Karpas-422 (cell line): ENCODE measurements at regions not wholly inside any gene's neighbourhood (a gene's known extent, or its start where the extent isn't known, plus 50 kb on each side); places are given as distances from the start of the nearest gene placed in this dataset.

ENCODE experiments used
- DNase-seq: peaks from one replicate; pipeline ENCODE4 v3.0.0-alpha.2; 2015
- H2AFZ ChIP-seq: fragments of 200-600 bp; sonication (generic); 2 replicates; pipeline ENCODE4 v1.6.1; 2014; ENCODE audit warnings: antibody characterized with exemption, low read length, mixed read lengths
- H3K27ac ChIP-seq: fragments of 200-600 bp; sonication (generic); 2 replicates; pipeline ENCODE4 v1.5.1; 2014; ENCODE audit warnings: mild to moderate bottlenecking, low read length, moderate library complexity
- H3K27me3 ChIP-seq: fragments of 200-600 bp; sonication (generic); 2 replicates; pipeline ENCODE4 v1.6.1; 2014; ENCODE audit warnings: low read length, mixed read lengths
- H3K36me3 ChIP-seq: fragments of 200-600 bp; sonication (generic); 2 replicates; pipeline ENCODE4 v1.6.1; 2014; ENCODE audit warnings: low read length, mixed read lengths; ENCODE audit not compliant: insufficient read depth
- H3K4me1 ChIP-seq: fragments of 200-600 bp; sonication (generic); 2 replicates; pipeline ENCODE4 v1.6.1; 2014; ENCODE audit warnings: mild to moderate bottlenecking, low read length, mixed read lengths
- H3K4me2 ChIP-seq: fragments of 200-600 bp; sonication (generic); 2 replicates; pipeline ENCODE4 v1.6.1; 2014; ENCODE audit warnings: low read length, low read depth, mild to moderate bottlenecking; ENCODE audit not compliant: poor library complexity, severe bottlenecking
- H3K4me3 ChIP-seq: fragments of 200-600 bp; sonication (generic); 2 replicates; pipeline ENCODE4 v1.5.1; 2014; ENCODE audit warnings: mild to moderate bottlenecking, antibody characterized with exemption, low read length, mixed read lengths
- H3K79me2 ChIP-seq: fragments of 200-600 bp; sonication (generic); 2 replicates; pipeline ENCODE4 v1.6.1; 2014; ENCODE audit warnings: mild to moderate bottlenecking, low read length, mixed read lengths
- H3K9ac ChIP-seq: fragments of 200-600 bp; sonication (generic); 2 replicates; pipeline ENCODE4 v1.6.0; 2014; ENCODE audit warnings: low read length
- H3K9me2 ChIP-seq: fragments of 200-600 bp; sonication (generic), shearing (Covaris generic); replicated peaks from 2 replicates; pipeline ENCODE4 v1.6.0; 2014; ENCODE audit warnings: mild to moderate bottlenecking, low read length, moderate library complexity; ENCODE audit not compliant: insufficient read depth
- H3K9me3 ChIP-seq: fragments of 300-700, 200-600 bp; sonication (generic); 2 replicates; pipeline ENCODE4 v1.6.1; 2014; ENCODE audit warnings: low read length, mixed read lengths
- H4K20me1 ChIP-seq: fragments of 200-600 bp; sonication (generic); 2 replicates; pipeline ENCODE4 v1.6.1; 2014; ENCODE audit warnings: mild to moderate bottlenecking, antibody characterized with exemption, low read length, low read depth; ENCODE audit not compliant: insufficient read depth

DNA sequence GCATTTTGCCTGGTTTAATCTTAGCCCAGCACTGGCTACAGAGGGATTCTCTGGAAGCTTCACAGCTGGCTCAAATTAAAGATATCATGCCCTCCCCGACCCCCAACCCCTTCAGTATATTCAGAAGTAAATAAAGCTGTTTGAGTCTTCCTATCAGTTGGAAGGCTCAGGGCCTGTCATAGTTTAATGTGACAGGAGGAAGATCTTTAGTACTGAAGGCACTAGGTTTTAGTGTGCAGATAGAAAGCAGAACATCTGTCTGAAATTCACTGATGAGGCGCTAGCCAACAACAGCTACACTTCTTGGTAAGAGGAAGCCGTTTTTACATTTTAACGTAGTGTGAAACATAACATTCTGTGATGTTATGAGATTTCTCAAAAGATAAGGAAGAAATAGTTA lies 969.1 kb upstream of the CDH2 start:
- Histone ChIP-seq H3K9ac (no peak overlapping the region), H2AFZ (no peak overlapping the region), H3K79me2 (no peaks in the 10 kb centered on the region), H3K4me3 (no peak overlapping the region), H3K36me3 (peaks cover 4% of the 10 kb centered on the region; the same call in 1 of the 2 replicates), H4K20me1 (no peaks in the 10 kb centered on the region), H3K27ac (no peak overlapping the region), H3K4me1 (no peaks in the 10 kb centered on the region), H3K27me3 (no peaks in the 10 kb centered on the region), H3K9me3 (peaks cover 21% of the 10 kb centered on the region), H3K9me2 (no peaks in the 10 kb centered on the region), H3K4me2 (no peak overlapping the region)
- no peak for DNase-seq

GRCh38 chr18:29140590-29140989 lies 963.7 kb upstream of the CDH2 start:
- peaks cover 4% of the 10 kb centered on the region; the same call in 1 of the 2 replicates for H3K36me3 ChIP-seq
- peaks cover 18% of the 10 kb centered on the region for H3K9me3 ChIP-seq
- H3K27me3 ChIP-seq = no peaks in the 10 kb centered on the region
- H3K4me2 ChIP-seq = no peak overlapping the region
- no peak overlapping the region for H2AFZ ChIP-seq
- H3K4me1 ChIP-seq = no peaks in the 10 kb centered on the region
- H3K4me3 ChIP-seq = no peak overlapping the region
- no peaks in the 10 kb centered on the region for H3K79me2 ChIP-seq
- no peak for DNase-seq
- no peak overlapping the region for H3K27ac ChIP-seq
- no peaks in the 10 kb centered on the region for H4K20me1 ChIP-seq
- no peaks in the 10 kb centered on the region for H3K9me2 ChIP-seq
- H3K9ac ChIP-seq = no peak overlapping the region

DNA sequence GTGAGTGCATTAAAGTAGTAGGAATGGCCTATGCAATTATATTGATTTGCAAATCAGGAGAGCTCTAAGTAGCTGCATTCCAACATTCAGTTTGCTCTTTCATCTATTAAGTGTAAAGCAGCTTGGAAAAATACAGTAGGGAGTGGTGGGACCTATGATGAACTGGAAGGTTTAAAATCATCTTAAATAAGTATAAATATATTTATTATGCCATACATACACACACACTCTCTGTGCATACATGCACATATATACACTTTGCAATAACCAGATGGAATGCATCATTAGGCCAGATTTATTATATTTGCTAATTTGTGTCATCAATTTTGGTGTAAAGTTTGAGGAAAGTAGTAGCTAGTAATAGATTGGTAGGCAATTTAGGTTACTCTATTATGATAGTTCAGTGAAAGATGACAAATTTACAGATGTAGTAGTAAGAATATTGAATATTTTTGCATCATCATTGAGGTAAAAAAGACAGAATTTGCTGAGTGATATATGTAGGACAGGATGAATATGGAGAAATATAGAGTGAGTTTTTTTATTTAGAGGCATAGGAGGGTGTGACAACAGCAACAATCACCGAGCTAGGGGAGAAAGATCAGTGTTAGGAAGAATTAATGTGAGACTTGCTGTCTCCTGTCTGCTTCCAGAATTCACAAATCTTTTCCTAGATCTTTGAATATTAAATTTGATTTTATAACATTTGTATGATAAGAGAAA lies 961.0 kb upstream of the CDH2 start:
- Histone ChIP-seq H3K4me2 (no peak overlapping the region), H3K36me3 (no peaks in the 10 kb centered on the region), H3K79me2 (no peaks in the 10 kb centered on the region), H3K27me3 (no peaks in the 10 kb centered on the region), H2AFZ (no peak overlapping the region), H3K4me3 (no peak overlapping the region), H3K4me1 (no peaks in the 10 kb centered on the region), H3K9me2 (no peaks in the 10 kb centered on the region), H3K9me3 (peaks cover 24% of the 10 kb centered on the region), H4K20me1 (no peaks in the 10 kb centered on the region), H3K27ac (no peak overlapping the region), H3K9ac (no peak overlapping the region)
- no peak for DNase-seq

- peaks cover 18% of the 10 kb centered on the region for H3K9me3 ChIP-seq
- H3K36me3 ChIP-seq = no peaks in the 10 kb centered on the region
- H3K27ac ChIP-seq = no peak overlapping the region
- H3K9ac ChIP-seq = no peak overlapping the region
- no peaks in the 10 kb centered on the region for H3K9me2 ChIP-seq
- H4K20me1 ChIP-seq = no peaks in the 10 kb centered on the region
- H2AFZ ChIP-seq = no peak overlapping the region
- H3K4me2 ChIP-seq = no peak overlapping the region
- no peaks in the 10 kb centered on the region for H3K79me2 ChIP-seq
- DNase-seq = no peak
- no peaks in the 10 kb centered on the region for H3K4me1 ChIP-seq
- no peak overlapping the region for H3K4me3 ChIP-seq
- H3K27me3 ChIP-seq = no peaks in the 10 kb centered on the region
Observed at GRCh38 chr18:29123706-29124530, 947.0 kb upstream of the CDH2 start.

DNA sequence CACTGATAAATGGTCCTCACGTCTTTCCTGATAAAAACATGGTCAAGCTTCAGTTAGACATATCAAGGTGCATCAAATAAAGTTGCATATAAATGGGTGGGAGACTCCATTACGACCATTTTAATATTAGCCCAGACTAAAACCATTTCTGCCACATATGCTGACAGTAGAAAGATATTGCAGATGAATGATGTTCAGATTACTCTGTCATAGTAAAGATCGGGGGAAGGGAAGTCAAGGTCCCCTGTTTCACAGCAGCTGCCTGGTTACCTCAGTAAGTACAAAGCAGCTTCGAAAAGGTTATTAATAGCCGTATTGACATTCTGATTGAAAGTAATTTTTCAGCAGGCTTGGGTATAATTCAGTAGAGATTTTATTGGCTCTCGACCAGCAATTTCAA lies 927.7 kb upstream of the CDH2 start:
- Histone ChIP-seq H3K36me3 (no peaks in the 10 kb centered on the region), H3K4me1 (no peaks in the 10 kb centered on the region), H3K4me2 (no peak overlapping the region), H3K27me3 (no peaks in the 10 kb centered on the region), H3K4me3 (no peak overlapping the region), H4K20me1 (no peaks in the 10 kb centered on the region), H3K27ac (no peak overlapping the region), H2AFZ (no peak overlapping the region), H3K9ac (no peak overlapping the region), H3K9me3 (peaks cover 48% of the 10 kb centered on the region), H3K9me2 (no peaks in the 10 kb centered on the region), H3K79me2 (no peaks in the 10 kb centered on the region)
- no peak for DNase-seq

DNA sequence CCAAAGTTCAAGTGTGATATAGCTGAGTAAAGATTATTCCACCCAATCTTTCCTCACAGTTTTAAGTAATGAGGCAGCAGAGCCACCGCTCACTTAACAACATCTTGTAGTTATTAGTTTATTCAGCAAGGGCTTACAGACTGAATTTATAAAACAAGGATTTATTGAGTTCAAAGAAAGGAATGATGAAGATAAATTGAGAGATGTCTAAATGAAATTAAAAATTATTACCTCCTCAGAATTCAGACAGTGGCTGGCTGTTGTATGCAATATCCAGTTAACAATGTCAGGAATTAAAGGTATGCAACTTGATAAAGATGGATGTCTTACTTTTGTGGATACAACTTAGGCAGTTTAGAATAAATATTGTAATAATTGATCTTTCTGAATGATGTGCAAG lies 927.3 kb upstream of the CDH2 start:
- no peak overlapping the region for H3K4me2 ChIP-seq
- H3K79me2 ChIP-seq = no peaks in the 10 kb centered on the region
- H4K20me1 ChIP-seq = no peaks in the 10 kb centered on the region
- H3K9me3 ChIP-seq = peaks cover 50% of the 10 kb centered on the region
- H3K27ac ChIP-seq = no peak overlapping the region
- H3K27me3 ChIP-seq = no peaks in the 10 kb centered on the region
- H3K9me2 ChIP-seq = no peaks in the 10 kb centered on the region
- H2AFZ ChIP-seq = no peak overlapping the region
- no peak overlapping the region for H3K9ac ChIP-seq
- DNase-seq = no peak
- no peak overlapping the region for H3K4me3 ChIP-seq
- H3K36me3 ChIP-seq = no peaks in the 10 kb centered on the region
- no peaks in the 10 kb centered on the region for H3K4me1 ChIP-seq

DNA sequence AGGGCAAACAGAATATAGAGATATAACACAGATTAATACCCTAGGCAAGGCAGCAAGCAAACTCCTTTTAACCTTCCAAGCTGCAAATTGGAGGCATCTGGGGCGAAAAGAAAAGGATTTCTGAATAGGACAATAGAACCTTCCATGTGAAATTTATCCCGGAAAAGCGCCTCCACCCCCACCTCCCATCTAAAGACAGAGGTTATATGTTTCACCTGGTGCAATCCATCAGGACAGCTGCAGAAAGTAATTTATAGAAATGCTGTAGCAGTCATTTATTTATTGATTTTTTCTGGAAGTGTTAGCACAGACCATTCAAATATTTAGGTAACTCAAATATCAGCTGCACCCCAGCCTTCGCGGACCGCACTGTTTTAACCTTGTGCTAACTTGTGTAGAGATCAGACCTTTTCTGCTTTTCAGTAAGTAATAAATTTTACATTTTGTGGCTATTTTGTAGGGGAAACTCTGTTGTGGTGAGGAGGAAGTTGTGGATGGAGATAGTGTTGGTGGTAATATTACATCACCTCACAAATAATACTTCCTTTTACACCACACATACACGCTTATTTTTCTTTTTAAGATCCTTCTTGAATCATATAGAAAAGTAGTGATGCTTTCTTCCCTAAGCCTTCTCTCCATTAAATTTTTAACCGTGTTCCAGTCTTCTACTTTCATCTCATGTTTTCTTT lies 919.3 kb upstream of the CDH2 start:
- Histone ChIP-seq H3K9me2 (no peaks in the 10 kb centered on the region), H3K36me3 (no peaks in the 10 kb centered on the region), H3K4me3 (no peak overlapping the region), H3K9me3 (peaks cover 48% of the 10 kb centered on the region), H4K20me1 (no peaks in the 10 kb centered on the region), H3K4me1 (no peaks in the 10 kb centered on the region), H3K27ac (no peak overlapping the region), H3K4me2 (no peak overlapping the region), H2AFZ (no peak overlapping the region), H3K79me2 (no peaks in the 10 kb centered on the region), H3K27me3 (no peaks in the 10 kb centered on the region), H3K9ac (no peak overlapping the region)
- DNase-seq = no peak

DNA sequence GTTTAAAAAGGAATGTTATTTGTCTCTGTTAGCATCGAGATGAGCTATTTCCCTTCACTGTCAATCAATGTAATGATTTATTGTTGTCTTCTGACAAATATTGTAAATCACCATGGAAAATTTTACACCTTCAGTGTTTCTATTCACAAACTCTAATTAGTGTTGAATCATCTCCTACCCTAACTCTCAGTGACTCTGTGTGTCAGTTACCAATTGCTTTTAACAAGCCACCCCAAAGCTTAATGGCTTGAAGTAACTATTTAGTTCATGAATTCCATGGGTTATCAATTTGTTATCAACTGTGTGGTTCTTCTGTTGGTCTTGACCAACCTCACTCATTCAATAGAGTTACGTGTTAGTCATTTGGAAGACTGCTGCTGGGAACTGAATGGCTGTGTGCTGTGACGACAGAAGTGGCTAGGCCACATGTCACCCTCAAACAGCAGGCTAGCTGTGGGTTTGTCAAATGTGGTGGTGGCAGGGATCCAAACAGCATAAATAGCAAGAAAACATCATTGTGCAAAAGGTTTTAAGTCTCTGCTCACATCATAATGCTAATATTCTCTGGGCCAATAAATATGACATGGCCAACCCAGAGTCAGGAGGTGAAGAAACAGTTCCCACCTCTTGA lies 910.8 kb upstream of the CDH2 start:
- Histone ChIP-seq H4K20me1 (no peaks in the 10 kb centered on the region), H3K9ac (no peak overlapping the region), H3K4me1 (no peaks in the 10 kb centered on the region), H3K79me2 (no peaks in the 10 kb centered on the region), H3K4me2 (no peak overlapping the region), H3K9me3 (peaks cover 38% of the 10 kb centered on the region), H3K36me3 (no peaks in the 10 kb centered on the region), H2AFZ (no peak overlapping the region), H3K27me3 (no peaks in the 10 kb centered on the region), H3K4me3 (no peak overlapping the region), H3K27ac (no peak overlapping the region), H3K9me2 (no peaks in the 10 kb centered on the region)
- no peak for DNase-seq
